CD4-positive, alpha-beta T cell treated with Interleukin-10 for 1 hour (primary cell): ENCODE measurements at regions not wholly inside any gene's neighbourhood (a gene's known extent, or its start where the extent isn't known, plus 50 kb on each side); places are given as distances from the start of the nearest gene placed in this dataset.

Source experiments
- DNase-seq: peaks from one replicate; pipeline ENCODE4 v3.0.0-alpha.2; 2020

- no peak for DNase-seq
These were observed 829.4 kb downstream of the TRIB2 start for GRCh38 chr2:13546131-13546530.

- DNase-seq = no peak
These were observed 833.8 kb downstream of the TRIB2 start for GRCh38 chr2:13550285-13551231.

DNA sequence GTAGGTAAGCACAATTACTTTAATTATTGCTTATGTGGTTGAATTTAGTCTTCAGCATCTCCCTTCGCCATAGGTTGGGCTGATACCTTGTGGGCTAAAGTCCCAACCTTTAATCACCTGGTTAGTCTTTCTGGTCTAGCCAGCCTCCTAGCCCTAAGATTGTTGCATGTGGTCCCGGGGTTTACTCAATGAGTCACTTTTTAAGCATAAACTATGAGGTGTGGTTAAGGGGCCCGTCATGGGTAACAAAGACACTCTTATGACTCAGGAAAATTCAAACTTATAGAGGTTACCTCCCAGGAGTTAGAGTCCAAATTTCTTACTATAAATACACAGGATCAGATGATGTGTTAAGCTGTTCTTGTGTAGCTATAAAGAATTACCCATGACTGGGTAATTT lies 841.6 kb downstream of the TRIB2 start:
- DNase-seq = no peak

DNA sequence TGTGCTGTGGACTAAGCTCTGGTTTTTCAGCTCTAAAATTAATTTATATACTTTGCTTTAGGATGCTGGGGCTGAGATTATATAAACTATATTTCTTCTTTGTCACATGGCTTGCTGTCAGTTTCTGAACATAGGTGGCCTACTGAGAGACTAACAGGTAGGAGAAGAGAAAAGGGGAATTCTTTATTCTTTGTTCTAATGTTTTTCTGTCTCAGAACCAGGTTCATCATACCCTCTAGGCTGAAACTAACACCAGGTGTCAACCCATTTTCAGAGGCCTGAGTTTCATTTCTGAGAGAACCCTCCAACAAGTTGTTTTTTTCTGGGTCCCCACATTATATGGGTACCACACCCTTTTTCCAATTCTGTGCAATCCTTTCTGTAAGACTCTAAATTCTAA lies 843.6 kb downstream of the TRIB2 start:
- DNase-seq = no peak

GRCh38 chr2:13572466-13572865 lies 855.7 kb downstream of the TRIB2 start:
- DNase-seq = no peak

DNA sequence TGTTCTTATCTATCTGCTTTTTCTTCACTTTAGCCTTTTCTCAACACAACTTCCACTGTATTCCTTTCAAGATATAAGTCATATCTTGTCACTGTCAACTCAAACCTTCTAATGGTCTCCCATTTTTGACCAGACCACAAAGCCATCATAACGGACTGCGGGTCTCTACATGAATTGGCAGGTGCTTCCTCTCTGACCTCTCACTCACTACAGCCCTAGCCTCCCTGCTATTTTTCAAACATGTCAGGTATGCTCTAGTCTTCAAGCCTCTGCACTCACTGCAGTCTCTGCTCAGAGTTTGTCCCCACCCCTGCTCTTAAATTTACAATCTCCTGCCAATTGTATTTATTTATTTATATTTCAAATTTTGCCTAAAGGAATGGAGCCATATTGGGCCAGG lies 858.1 kb downstream of the TRIB2 start:
- DNase-seq = no peak

DNA sequence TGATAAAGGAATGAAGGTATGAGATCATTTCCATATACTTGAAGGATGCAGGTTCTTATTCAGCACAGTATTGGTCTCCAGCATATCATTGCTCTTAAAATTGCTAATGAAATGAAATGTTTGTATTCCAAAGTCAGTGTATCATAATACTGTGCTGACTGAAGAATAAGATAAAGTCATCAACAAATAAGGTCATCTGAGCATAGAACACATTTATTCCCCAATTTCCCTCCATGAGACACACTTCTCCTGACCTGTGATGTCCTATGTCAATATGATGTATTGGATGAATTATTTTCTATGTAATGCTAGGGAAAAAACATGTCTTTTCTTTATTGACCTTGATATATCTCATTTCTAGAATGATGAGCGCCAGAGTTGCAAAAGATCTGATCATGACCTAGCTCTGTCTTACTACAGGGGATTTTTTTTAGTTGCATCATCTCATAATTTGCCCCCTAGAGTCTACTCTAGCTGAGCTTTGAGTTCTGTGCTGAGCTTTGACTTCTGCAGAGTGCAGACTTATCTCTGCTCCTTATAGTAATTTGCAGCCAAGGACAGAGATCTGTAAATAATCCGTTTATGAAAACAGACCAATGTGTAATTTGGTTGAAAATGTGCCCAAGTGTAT lies 859.8 kb downstream of the TRIB2 start:
- no peak for DNase-seq

- DNase-seq = no peak
These were observed 861.8 kb downstream of the TRIB2 start for GRCh38 chr2:13578547-13578946.

GRCh38 chr2:13581471-13581870 lies 864.7 kb downstream of the TRIB2 start:
- DNase-seq = no peak

DNA sequence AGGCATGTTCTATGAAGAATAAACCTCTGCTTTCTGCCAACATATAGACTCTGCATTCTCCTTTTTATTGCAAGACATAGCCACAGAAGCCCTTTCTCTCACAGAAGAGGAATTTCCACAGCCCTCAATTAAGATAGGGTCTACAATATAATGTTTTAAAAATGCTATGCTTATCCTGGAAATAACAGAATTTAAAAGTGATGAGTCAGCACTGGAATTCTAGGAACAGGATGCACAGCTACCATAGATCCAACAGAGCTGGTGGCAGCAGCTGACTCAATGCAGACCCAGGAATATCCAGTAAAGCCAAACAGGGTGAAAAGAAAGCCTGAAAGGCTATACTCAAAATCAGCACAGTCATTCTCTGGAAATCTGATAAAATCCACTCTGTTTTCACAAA lies 866.9 kb downstream of the TRIB2 start:
- DNase-seq = no peak

- no peak for DNase-seq
These were observed 867.3 kb downstream of the TRIB2 start for GRCh38 chr2:13584020-13584419.

- DNase-seq = no peak
These were observed 869.0 kb downstream of the TRIB2 start for GRCh38 chr2:13585732-13586131.

- no peak for DNase-seq
These were observed 879.5 kb downstream of the TRIB2 start for GRCh38 chr2:13596233-13596632.

DNA sequence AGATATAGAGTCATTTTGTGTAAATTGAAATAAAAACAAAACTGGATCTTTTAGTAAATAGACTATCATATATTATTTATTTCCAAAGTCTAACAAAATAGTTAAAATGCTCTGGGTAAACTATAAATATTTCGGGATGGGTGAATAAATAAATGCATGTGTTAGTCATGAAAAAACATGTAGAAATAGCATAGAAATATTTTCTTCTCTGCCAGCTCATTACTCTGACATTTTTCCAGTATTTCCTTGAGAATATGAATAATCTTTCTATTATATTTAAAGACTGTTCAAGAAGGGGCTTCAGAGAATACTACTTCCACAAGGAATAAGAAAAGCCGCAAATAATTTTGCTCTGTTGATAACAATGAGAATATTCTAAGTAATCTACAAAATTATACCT lies 880.4 kb downstream of the TRIB2 start:
- no peak for DNase-seq

- DNase-seq = no peak
These were observed 884.8 kb downstream of the TRIB2 start for GRCh38 chr2:13601506-13601905.

DNA sequence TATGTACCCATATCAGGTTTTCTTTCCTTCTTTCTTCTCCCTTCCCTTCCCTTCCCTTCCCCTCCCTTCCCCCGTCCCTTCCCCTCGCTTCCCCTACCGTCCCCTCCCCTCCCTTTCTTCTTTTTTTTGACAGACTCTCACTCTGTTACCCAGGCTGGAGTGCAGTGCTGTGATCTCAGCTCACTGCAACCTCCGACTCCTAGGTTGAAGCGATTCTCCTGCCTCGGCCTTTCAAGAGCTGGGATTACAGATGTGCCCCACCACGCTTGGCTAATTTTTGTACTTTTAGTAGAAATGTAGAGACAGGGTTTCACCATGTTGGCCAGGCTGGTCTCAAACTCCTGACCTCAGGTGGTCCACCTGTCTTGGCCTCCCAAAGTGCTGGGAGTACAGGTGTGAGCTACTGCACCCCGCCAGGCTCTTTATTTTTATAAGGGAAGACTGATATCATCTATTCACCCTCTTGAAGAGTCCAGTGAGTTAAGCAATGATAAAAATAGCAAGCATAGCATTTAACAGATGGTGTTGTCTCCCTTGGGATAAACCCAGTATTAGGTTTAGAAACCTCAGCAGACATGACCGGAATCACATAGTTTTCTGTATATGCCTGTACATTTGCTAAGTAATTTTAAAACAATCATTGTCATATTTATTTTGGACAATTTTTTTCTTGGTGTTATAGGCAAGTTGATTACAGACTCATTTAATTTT lies 888.4 kb downstream of the TRIB2 start:
- DNase-seq = no peak

DNA sequence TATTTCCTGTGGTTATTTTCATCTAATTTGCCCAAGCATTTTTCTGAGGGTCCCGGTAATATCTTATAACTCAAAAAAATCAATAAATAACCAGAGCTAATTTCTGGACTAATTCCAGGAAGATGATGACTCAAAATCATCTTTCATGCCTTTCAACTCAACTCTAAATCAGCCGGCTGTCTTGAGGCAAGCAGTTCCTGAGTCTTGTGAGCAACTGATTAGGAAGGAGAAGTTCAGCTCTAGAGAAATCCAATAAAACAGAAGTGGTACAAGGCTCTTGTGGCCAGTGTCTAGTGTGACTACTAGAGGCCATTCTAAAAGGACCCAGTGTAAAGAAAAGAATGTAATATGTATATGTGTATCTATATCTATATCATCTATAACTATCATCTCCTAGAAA lies 890.4 kb downstream of the TRIB2 start:
- DNase-seq = no peak

- no peak for DNase-seq
These were observed 895.2 kb downstream of the TRIB2 start for GRCh38 chr2:13611939-13612338.

GRCh38 chr2:13616059-13616458 lies 899.3 kb downstream of the TRIB2 start:
- DNase-seq = no peak

DNA sequence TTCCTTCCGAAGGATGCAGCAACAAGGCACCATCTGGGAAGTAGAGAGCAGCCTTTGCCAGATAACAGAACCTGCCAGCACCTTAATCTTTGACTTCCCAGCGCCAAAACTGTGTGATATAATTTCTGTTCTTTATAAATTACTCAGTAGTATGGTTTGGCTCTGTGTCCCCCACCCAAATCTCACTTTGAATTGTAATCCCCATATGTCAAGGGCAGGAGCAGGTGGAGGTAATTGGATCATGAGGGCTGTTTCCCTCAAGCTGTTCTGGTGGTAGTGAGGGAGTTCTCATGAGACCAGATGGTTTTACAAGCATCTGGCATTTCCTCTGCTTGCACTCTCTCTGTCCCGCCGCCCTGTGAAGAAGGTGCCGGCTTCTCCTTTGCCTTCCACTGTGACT lies 899.9 kb downstream of the TRIB2 start:
- no peak for DNase-seq

DNA sequence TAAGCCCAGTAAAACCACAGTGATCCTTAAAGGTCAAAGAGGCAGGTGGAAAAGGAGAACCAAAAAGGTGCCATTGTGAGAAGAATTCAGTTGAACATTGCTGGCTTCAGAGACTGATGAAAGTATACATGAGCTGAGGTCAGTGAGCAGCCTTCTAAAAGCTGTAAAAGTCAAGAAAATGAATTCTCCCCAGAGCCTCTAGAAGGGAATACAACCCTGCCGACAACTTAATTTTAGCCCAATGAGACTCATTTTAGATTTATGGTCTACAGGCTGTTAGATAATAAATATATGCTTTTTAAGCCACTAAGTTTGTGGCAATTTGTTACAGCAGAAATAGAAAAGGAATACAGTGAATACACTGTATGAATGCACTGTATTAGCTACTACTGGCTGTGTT lies 911.4 kb downstream of the TRIB2 start:
- DNase-seq = no peak

GRCh38 chr2:13638181-13638580 lies 921.4 kb downstream of the TRIB2 start:
- DNase-seq = no peak

- DNase-seq = no peak
These were observed 933.2 kb downstream of the TRIB2 start for GRCh38 chr2:13649918-13650317.
